GM23338 (cell line): ENCODE measurements at regions not wholly inside any gene's neighbourhood (a gene's known extent, or its start where the extent isn't known, plus 50 kb on each side); places are given as distances from the start of the nearest gene placed in this dataset.

ENCODE experiments used
- CREB1 ChIP-seq: fragments of 250-450 bp; sonication (Bioruptor Pico); IDR thresholded peaks from 2 replicates; pipeline ENCODE4 v1.5.0; 2020; ENCODE audit warnings: low read depth, mild to moderate bottlenecking, moderate library complexity
- CTCF ChIP-seq, 2 experiments: fragments of 200-600 bp in 1 of 2; sonication (generic) in 1 of 2; conservative IDR thresholded peaks; 2 replicates each; pipeline versions ENCODE4 v1.5.1 to v1.6.1; 2016 to 2017; ENCODE audit warnings: antibody characterized with exemption in 2 of 2, low read depth in 2 of 2, mild to moderate bottlenecking in 2 of 2, moderate library complexity in 1 of 2
- REST ChIP-seq: IDR thresholded peaks from one replicate; pipeline ENCODE4 v1.6.1; 2018; ENCODE audit warnings: antibody characterized with exemption; ENCODE audit not compliant: unreplicated experiment

- TF ChIP-seq CTCF (conservative IDR thresholded peaks at IDR 0.05; ENCODE audit: low read depth in 2 of 2) (no peak), CREB1 (no peak), REST (no peak)
Measured at GRCh38 chr4:149279331-149279730, 536.3 kb downstream of the IQCM start.
